ENCODE measurements at regions not wholly inside any gene's neighbourhood (a gene's known extent, or its start where the extent isn't known, plus 50 kb on each side); places are given as distances from the start of the nearest gene placed in this dataset.

- no peak overlapping the region for H3K4me3 Mint-ChIP-seq (ENCODE audit: unreplicated experiment)
- H3K36me3 Mint-ChIP-seq (ENCODE audit: low read depth, unreplicated experiment) = no peaks in the 10 kb centered on the region
- FAIRE-seq (no peak), DNase-seq (ENCODE audit: low read depth) (no peak)
- TF ChIP-seq EZH2 (IDR thresholded peaks at IDR 0.05; ENCODE audit: insufficient read depth, low read length) = no peak
- no peak for TF ChIP-seq CTCF (IDR thresholded peaks at IDR 0.05; ENCODE audit: insufficient read depth, low read depth, low read length)
- peaks cover 3% of the 10 kb centered on the region for H3K9me3 Mint-ChIP-seq (ENCODE audit: unreplicated experiment)
- Histone ChIP-seq H3K27ac (ENCODE audit: low read depth, low read length) (no peak overlapping the region), H3K9ac (ENCODE audit: low read length) (no peak overlapping the region), H3K36me3 (ENCODE audit: insufficient read depth, low read length) (no peaks in the 10 kb centered on the region), H4K20me1 (ENCODE audit: insufficient read depth, low read length) (no peaks in the 10 kb centered on the region), H3K4me1 (ENCODE audit: insufficient read depth, low read length) (no peaks in the 10 kb centered on the region), H3K9me3 (ENCODE audit: insufficient read depth, low read depth, low read length) (no peaks in the 10 kb centered on the region), H2AFZ (ENCODE audit: low read depth, low read length) (no peak overlapping the region), H3K4me3 (ENCODE audit: insufficient read depth, low read depth, low read length) (no peak overlapping the region), H3K27me3 (ENCODE audit: insufficient read depth, low read length) (no peaks in the 10 kb centered on the region), H3K79me2 (ENCODE audit: insufficient read depth, low read length) (no peaks in the 10 kb centered on the region), H3K4me2 (ENCODE audit: low read length) (no peak overlapping the region)
- H3K4me1 Mint-ChIP-seq (ENCODE audit: low read depth, unreplicated experiment) = no peaks in the 10 kb centered on the region
- no peak overlapping the region for H3K27ac Mint-ChIP-seq (ENCODE audit: unreplicated experiment)
- H3K27me3 Mint-ChIP-seq (ENCODE audit: low read depth, unreplicated experiment) = no peaks in the 10 kb centered on the region
Observed at GRCh38 chr9:71209890-71210289, 88.5 kb upstream of the TRPM3 start.

- no peak overlapping the region for H3K4me3 Mint-ChIP-seq (ENCODE audit: unreplicated experiment)
- no peak overlapping the region for H3K27ac ChIP-seq (ENCODE audit: low read depth, low read length)
- no peaks in the 10 kb centered on the region for H3K4me1 ChIP-seq (ENCODE audit: insufficient read depth, low read length)
- peak; percentile 2 for DNase-seq (ENCODE audit: low read depth)
- no peak overlapping the region for H3K4me3 ChIP-seq (ENCODE audit: insufficient read depth, low read depth, low read length)
- H3K27me3 ChIP-seq (ENCODE audit: insufficient read depth, low read length) = no peaks in the 10 kb centered on the region
- H3K27ac Mint-ChIP-seq (ENCODE audit: unreplicated experiment) = no peak overlapping the region
- no peak overlapping the region for H3K4me2 ChIP-seq (ENCODE audit: low read length)
- no peaks in the 10 kb centered on the region for H3K79me2 ChIP-seq (ENCODE audit: insufficient read depth, low read length)
- no peak overlapping the region for H3K9ac ChIP-seq (ENCODE audit: low read length)
- TF ChIP-seq EZH2 (IDR thresholded peaks at IDR 0.05; ENCODE audit: insufficient read depth, low read length) (no peak), CTCF (IDR thresholded peaks at IDR 0.05; ENCODE audit: insufficient read depth, low read depth, low read length) (no peak)
- H3K4me1 Mint-ChIP-seq (ENCODE audit: low read depth, unreplicated experiment) = no peaks in the 10 kb centered on the region
- H3K9me3 Mint-ChIP-seq (ENCODE audit: unreplicated experiment) = peaks cover 5% of the 10 kb centered on the region
- H4K20me1 ChIP-seq (ENCODE audit: insufficient read depth, low read length) = no peaks in the 10 kb centered on the region
- H3K36me3 Mint-ChIP-seq (ENCODE audit: low read depth, unreplicated experiment) = no peaks in the 10 kb centered on the region
- H2AFZ ChIP-seq (ENCODE audit: low read depth, low read length) = no peak overlapping the region
- H3K9me3 ChIP-seq (ENCODE audit: insufficient read depth, low read depth, low read length) = no peaks in the 10 kb centered on the region
- H3K36me3 ChIP-seq (ENCODE audit: insufficient read depth, low read length) = no peaks in the 10 kb centered on the region
- H3K27me3 Mint-ChIP-seq (ENCODE audit: low read depth, unreplicated experiment) = no peaks in the 10 kb centered on the region
- FAIRE-seq = no peak
Observed at GRCh38 chr9:71202931-71203330, 81.5 kb upstream of the TRPM3 start.

- H4K20me1 ChIP-seq (ENCODE audit: insufficient read depth, low read length) = no peaks in the 10 kb centered on the region
- H3K36me3 Mint-ChIP-seq (ENCODE audit: low read depth, unreplicated experiment) = no peaks in the 10 kb centered on the region
- no peak overlapping the region for H3K27ac Mint-ChIP-seq (ENCODE audit: unreplicated experiment)
- H3K9me3 ChIP-seq (ENCODE audit: insufficient read depth, low read depth, low read length) = no peaks in the 10 kb centered on the region
- no peaks in the 10 kb centered on the region for H3K4me1 Mint-ChIP-seq (ENCODE audit: low read depth, unreplicated experiment)
- H3K27ac ChIP-seq (ENCODE audit: low read depth, low read length) = no peak overlapping the region
- no peaks in the 10 kb centered on the region for H3K27me3 ChIP-seq (ENCODE audit: insufficient read depth, low read length)
- H3K4me3 ChIP-seq (ENCODE audit: insufficient read depth, low read depth, low read length) = no peak overlapping the region
- no peaks in the 10 kb centered on the region for H3K9me3 Mint-ChIP-seq (ENCODE audit: unreplicated experiment)
- H3K4me1 ChIP-seq (ENCODE audit: insufficient read depth, low read length) = no peaks in the 10 kb centered on the region
- H3K4me3 Mint-ChIP-seq (ENCODE audit: unreplicated experiment) = no peak overlapping the region
- H3K79me2 ChIP-seq (ENCODE audit: insufficient read depth, low read length) = no peaks in the 10 kb centered on the region
- H3K4me2 ChIP-seq (ENCODE audit: low read length) = no peak overlapping the region
- no peak for DNase-seq (ENCODE audit: low read depth)
- no peaks in the 10 kb centered on the region for H3K36me3 ChIP-seq (ENCODE audit: insufficient read depth, low read length)
- TF ChIP-seq EZH2 (IDR thresholded peaks at IDR 0.05; ENCODE audit: insufficient read depth, low read length) (no peak), CTCF (IDR thresholded peaks at IDR 0.05; ENCODE audit: insufficient read depth, low read depth, low read length) (no peak)
- H3K27me3 Mint-ChIP-seq (ENCODE audit: low read depth, unreplicated experiment) = no peaks in the 10 kb centered on the region
- H3K9ac ChIP-seq (ENCODE audit: low read length) = no peak overlapping the region
- no peak for FAIRE-seq
- H2AFZ ChIP-seq (ENCODE audit: low read depth, low read length) = no peak overlapping the region
Observed at GRCh38 chr9:71191708-71192107, 70.3 kb upstream of the TRPM3 start.
